ENCODE measurements at regions not wholly inside any gene's neighbourhood (a gene's known extent, or its start where the extent isn't known, plus 50 kb on each side); places are given as distances from the start of the nearest gene placed in this dataset.

GRCh38 chr6:19158586-19158985, 678.6 kb upstream of the ID4 start:
- no peak overlapping the region for H3K4me3 Mint-ChIP-seq
- H3K27ac Mint-ChIP-seq, result no peak overlapping the region
- no peaks in the 10 kb centered on the region for H3K4me1 Mint-ChIP-seq
- H3K4me2 ChIP-seq (replicated peaks; ENCODE audit: extremely low read depth, low read length, poor library complexity, severe bottlenecking), result no peak overlapping the region
- intact Hi-C loops (cut with micrococcal nuclease), result no loop called here
- WGBS (ENCODE audit: insufficient coverage), result no CpG with 5 or more reads among the region's 1 CpG
- H3K9me3 ChIP-seq (replicated peaks in 1 of 2; ENCODE audit: control insufficient read depth in 1 of 2, insufficient read depth in 1 of 2, low read length in 2 of 2), result no peaks in the 10 kb centered on the region
- H3K27ac ChIP-seq (ENCODE audit: low read depth in 1 of 2, low read length in 2 of 2), result no peak overlapping the region
- H3K36me3 Mint-ChIP-seq, result no peaks in the 10 kb centered on the region
- no peaks in the 10 kb centered on the region for H3K27me3 Mint-ChIP-seq (ENCODE audit: low read depth in 3 of 3)
- H3K27me3 ChIP-seq (ENCODE audit: control insufficient read depth in 2 of 2, insufficient read depth in 2 of 2, low read length in 2 of 2), result no peaks in the 10 kb centered on the region
- H3K9ac ChIP-seq (ENCODE audit: insufficient read depth, low read length, poor library complexity, severe bottlenecking), result no peak overlapping the region
- no peak for DNase-seq
- H3K36me3 ChIP-seq (replicated peaks in 1 of 2; ENCODE audit: control insufficient read depth in 1 of 2, insufficient read depth in 2 of 2, low read length in 2 of 2), result no peaks in the 10 kb centered on the region
- H3K9me3 Mint-ChIP-seq, result peaks cover 0 to 11% (median 0%) of the 10 kb centered on the region in 7 donors
- no peaks in the 10 kb centered on the region for H3K79me2 ChIP-seq (ENCODE audit: insufficient read depth, low read length)
- no peak for TF ChIP-seq CTCF (IDR thresholded peaks at IDR 0.05)
- H3K4me3 ChIP-seq (replicated peaks in 1 of 3; ENCODE audit: low read depth in 2 of 3, low read length in 3 of 3), result no peak overlapping the region
- no peak overlapping the region for H2AFZ ChIP-seq (ENCODE audit: insufficient read depth, low read depth, low read length, poor library complexity, severe bottlenecking)
- H4K20me1 ChIP-seq (ENCODE audit: insufficient read depth, low read length), result no peaks in the 10 kb centered on the region
- H3K4me1 ChIP-seq (ENCODE audit: control insufficient read depth in 1 of 2, insufficient read depth in 2 of 2, low read length in 2 of 2), result no peaks in the 10 kb centered on the region

GRCh38 chr6:19159089-19159488, 678.1 kb upstream of the ID4 start:
- no peaks in the 10 kb centered on the region for H3K27me3 ChIP-seq (ENCODE audit: control insufficient read depth in 2 of 2, insufficient read depth in 2 of 2, low read length in 2 of 2)
- DNase-seq, result no peak
- intact Hi-C loops (cut with micrococcal nuclease), result no loop called here
- no peaks in the 10 kb centered on the region for H3K4me1 ChIP-seq (ENCODE audit: control insufficient read depth in 1 of 2, insufficient read depth in 2 of 2, low read length in 2 of 2)
- no peak for TF ChIP-seq CTCF (IDR thresholded peaks at IDR 0.05)
- no peak overlapping the region for H3K4me3 Mint-ChIP-seq
- peaks cover 0 to 8% (median 0%) of the 10 kb centered on the region in 7 donors for H3K9me3 Mint-ChIP-seq
- H3K36me3 ChIP-seq (replicated peaks in 1 of 2; ENCODE audit: control insufficient read depth in 1 of 2, insufficient read depth in 2 of 2, low read length in 2 of 2), result no peaks in the 10 kb centered on the region
- H3K27ac Mint-ChIP-seq, result no peak overlapping the region
- H3K9ac ChIP-seq (ENCODE audit: insufficient read depth, low read length, poor library complexity, severe bottlenecking), result no peak overlapping the region
- WGBS (ENCODE audit: insufficient coverage), result no CpG with 5 or more reads among the region's 1 CpG
- H3K36me3 Mint-ChIP-seq, result no peaks in the 10 kb centered on the region
- no peaks in the 10 kb centered on the region for H3K9me3 ChIP-seq (replicated peaks in 1 of 2; ENCODE audit: control insufficient read depth in 1 of 2, insufficient read depth in 1 of 2, low read length in 2 of 2)
- H3K27ac ChIP-seq (ENCODE audit: low read depth in 1 of 2, low read length in 2 of 2), result no peak overlapping the region
- H3K4me3 ChIP-seq (replicated peaks in 1 of 3; ENCODE audit: low read depth in 2 of 3, low read length in 3 of 3), result no peak overlapping the region
- no peaks in the 10 kb centered on the region for H3K27me3 Mint-ChIP-seq (ENCODE audit: low read depth in 3 of 3)
- no peaks in the 10 kb centered on the region for H4K20me1 ChIP-seq (ENCODE audit: insufficient read depth, low read length)
- H3K79me2 ChIP-seq (ENCODE audit: insufficient read depth, low read length), result no peaks in the 10 kb centered on the region
- no peak overlapping the region for H2AFZ ChIP-seq (ENCODE audit: insufficient read depth, low read depth, low read length, poor library complexity, severe bottlenecking)
- H3K4me1 Mint-ChIP-seq, result no peaks in the 10 kb centered on the region
- no peak overlapping the region for H3K4me2 ChIP-seq (replicated peaks; ENCODE audit: extremely low read depth, low read length, poor library complexity, severe bottlenecking)

Measured in CD14-positive monocyte (primary cell).